ENCODE measurements at regions not wholly inside any gene's neighbourhood (a gene's known extent, or its start where the extent isn't known, plus 50 kb on each side); places are given as distances from the start of the nearest gene placed in this dataset.

GRCh38 chr13:95440441-95441088 lies 112.0 kb upstream of the CLDN10 start:
- Histone ChIP-seq H3K9me3 (ENCODE audit: low read length) (no peaks in the 10 kb centered on the region), H3K4me1 (ENCODE audit: insufficient read depth, low read length) (no peaks in the 10 kb centered on the region), H3K36me3 (ENCODE audit: insufficient read depth, low read length) (no peaks in the 10 kb centered on the region), H3K4me3 (ENCODE audit: low read length) (no peak overlapping the region), H3K27ac (ENCODE audit: low read depth, low read length) (no peak overlapping the region), H3K27me3 (ENCODE audit: insufficient read depth, low read length, poor library complexity, severe bottlenecking) (no peaks in the 10 kb centered on the region)
- H3K9me3 Mint-ChIP-seq: no peaks in the 10 kb centered on the region
- POLR2A ChIA-PET: no interaction called here
- H3K4me3 Mint-ChIP-seq: no peak overlapping the region
- H3K27me3 Mint-ChIP-seq: peaks cover 0 to 9% of the 10 kb centered on the region in 2 donors
- CTCF ChIA-PET: no interaction called here
- H3K27ac Mint-ChIP-seq: no peak overlapping the region
- H3K36me3 Mint-ChIP-seq: no peaks in the 10 kb centered on the region
- no peaks in the 10 kb centered on the region for H3K4me1 Mint-ChIP-seq
- DNase-seq: no peak

GRCh38 chr13:95441326-95441725 lies 111.2 kb upstream of the CLDN10 start:
- ChIA-PET POLR2A (no interaction called here), CTCF (no interaction called here)
- no peak for DNase-seq
- Histone ChIP-seq H3K36me3 (ENCODE audit: insufficient read depth, low read length) (no peaks in the 10 kb centered on the region), H3K9me3 (ENCODE audit: low read length) (no peaks in the 10 kb centered on the region), H3K27ac (ENCODE audit: low read depth, low read length) (no peak overlapping the region), H3K4me3 (ENCODE audit: low read length) (no peak overlapping the region), H3K4me1 (ENCODE audit: insufficient read depth, low read length) (no peaks in the 10 kb centered on the region), H3K27me3 (ENCODE audit: insufficient read depth, low read length, poor library complexity, severe bottlenecking) (no peaks in the 10 kb centered on the region)
- Mint-ChIP-seq H3K4me3 (no peak overlapping the region), H3K27ac (no peak overlapping the region), H3K4me1 (no peaks in the 10 kb centered on the region), H3K36me3 (no peaks in the 10 kb centered on the region), H3K9me3 (no peaks in the 10 kb centered on the region), H3K27me3 (peaks cover 0 to 9% of the 10 kb centered on the region in 2 donors)

- CTCF ChIA-PET: interaction anchor here (1.0 kb wide), 1 partner anchor 254 kb away, joined by 3 read pairs; no protein-coding TSS in a partner anchor
- DNase-seq: no peak
- Mint-ChIP-seq H3K27me3 (peaks cover 6 to 19% of the 10 kb centered on the region in 2 donors), H3K4me3 (no peak overlapping the region), H3K27ac (no peak overlapping the region), H3K36me3 (no peaks in the 10 kb centered on the region), H3K4me1 (no peaks in the 10 kb centered on the region), H3K9me3 (no peaks in the 10 kb centered on the region)
- Histone ChIP-seq H3K36me3 (ENCODE audit: insufficient read depth, low read length) (no peaks in the 10 kb centered on the region), H3K27ac (ENCODE audit: low read depth, low read length) (no peak overlapping the region), H3K4me3 (ENCODE audit: low read length) (no peak overlapping the region), H3K9me3 (ENCODE audit: low read length) (no peaks in the 10 kb centered on the region), H3K27me3 (ENCODE audit: insufficient read depth, low read length, poor library complexity, severe bottlenecking) (no peaks in the 10 kb centered on the region), H3K4me1 (ENCODE audit: insufficient read depth, low read length) (no peaks in the 10 kb centered on the region)
- POLR2A ChIA-PET: no interaction called here
These were observed 108.4 kb upstream of the CLDN10 start for GRCh38 chr13:95444006-95444730.

DNA sequence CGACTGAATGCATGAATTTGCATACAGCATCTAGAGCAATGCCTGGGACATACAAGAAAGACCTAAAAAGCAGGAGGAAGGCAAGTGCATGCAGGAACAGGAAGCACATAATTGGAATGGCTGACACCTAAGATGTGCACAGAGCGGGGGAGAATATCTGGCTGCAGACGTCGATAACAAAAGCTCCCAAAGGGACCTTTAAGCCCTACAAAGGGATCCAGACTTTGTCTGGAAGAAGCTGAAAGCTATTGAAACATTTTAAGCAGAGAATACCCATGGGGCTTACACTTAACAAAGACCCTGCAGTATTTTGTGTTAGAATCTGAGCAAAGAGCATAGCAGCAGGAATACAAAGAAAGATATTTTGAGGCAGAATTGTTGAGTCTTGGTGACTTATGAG lies 107.4 kb upstream of the CLDN10 start:
- peaks cover 7 to 19% of the 10 kb centered on the region in 2 donors for H3K27me3 Mint-ChIP-seq
- no peaks in the 10 kb centered on the region for H3K36me3 ChIP-seq (ENCODE audit: insufficient read depth, low read length)
- DNase-seq: no peak
- H3K4me3 Mint-ChIP-seq: no peak overlapping the region
- no peaks in the 10 kb centered on the region for H3K9me3 ChIP-seq (ENCODE audit: low read length)
- no peak overlapping the region for H3K4me3 ChIP-seq (ENCODE audit: low read length)
- ChIA-PET CTCF (no interaction called here), POLR2A (no interaction called here)
- no peak overlapping the region for H3K27ac ChIP-seq (ENCODE audit: low read depth, low read length)
- H3K27me3 ChIP-seq (ENCODE audit: insufficient read depth, low read length, poor library complexity, severe bottlenecking): no peaks in the 10 kb centered on the region
- no peak overlapping the region for H3K27ac Mint-ChIP-seq
- no peaks in the 10 kb centered on the region for H3K4me1 Mint-ChIP-seq
- H3K4me1 ChIP-seq (ENCODE audit: insufficient read depth, low read length): no peaks in the 10 kb centered on the region
- no peaks in the 10 kb centered on the region for H3K36me3 Mint-ChIP-seq
- H3K9me3 Mint-ChIP-seq: no peaks in the 10 kb centered on the region

DNA sequence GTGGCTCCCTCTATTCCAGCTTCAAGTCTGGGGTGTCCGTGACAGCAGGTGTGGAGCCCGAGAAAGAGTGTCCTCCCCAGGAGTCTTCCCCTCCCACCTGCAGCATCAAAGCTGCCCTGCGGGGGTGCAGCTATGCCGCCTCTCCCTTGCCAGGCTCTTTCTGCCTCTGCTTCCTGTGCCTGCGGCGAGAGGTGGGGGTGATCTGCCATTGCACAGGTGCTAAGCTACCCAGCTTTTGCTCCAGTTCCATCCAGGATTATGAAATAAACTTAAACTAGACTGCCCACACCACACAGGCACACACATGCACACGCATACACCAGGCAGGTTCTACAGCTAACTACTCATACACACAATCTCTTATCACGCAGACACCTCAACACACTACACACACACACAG lies 104.7 kb upstream of the CLDN10 start:
- no peaks in the 10 kb centered on the region for H3K9me3 ChIP-seq (ENCODE audit: low read length)
- H3K27me3 ChIP-seq (ENCODE audit: insufficient read depth, low read length, poor library complexity, severe bottlenecking): peaks cover 5% of the 10 kb centered on the region
- Mint-ChIP-seq H3K27ac (peak overlapping the region in 1 of 8 donors; percentile 39), H3K36me3 (no peaks in the 10 kb centered on the region), H3K27me3 (peaks cover 10 to 33% of the 10 kb centered on the region in 2 donors), H3K4me1 (no peaks in the 10 kb centered on the region), H3K4me3 (peak overlapping the region in 1 of 7 donors; percentile 7), H3K9me3 (no peaks in the 10 kb centered on the region)
- ChIA-PET CTCF (no interaction called here), POLR2A (no interaction called here)
- no peaks in the 10 kb centered on the region for H3K36me3 ChIP-seq (ENCODE audit: insufficient read depth, low read length)
- DNase-seq: no peak
- no peak overlapping the region for H3K4me3 ChIP-seq (ENCODE audit: low read length)
- H3K27ac ChIP-seq (ENCODE audit: low read depth, low read length): no peak overlapping the region
- H3K4me1 ChIP-seq (ENCODE audit: insufficient read depth, low read length): no peaks in the 10 kb centered on the region

DNA sequence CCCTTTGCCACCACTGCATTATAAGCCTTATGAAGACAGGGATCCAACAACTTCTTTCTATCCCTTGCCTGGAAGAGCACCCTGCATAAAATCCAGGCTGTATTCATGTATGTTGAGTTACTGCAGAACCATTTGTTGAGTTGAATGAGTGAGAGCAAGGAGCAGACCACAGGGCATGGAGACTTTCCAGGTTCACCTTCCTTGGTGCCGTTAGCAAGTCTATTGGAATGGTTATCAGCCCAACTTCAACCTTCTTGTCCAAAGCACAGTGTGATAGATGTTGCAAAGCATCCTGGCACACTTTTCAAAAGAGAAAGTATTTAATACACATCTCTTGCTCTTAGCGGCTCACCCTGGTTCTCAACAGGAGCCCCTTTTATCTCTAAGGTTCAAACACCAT lies 100.9 kb upstream of the CLDN10 start:
- no peak for DNase-seq
- Mint-ChIP-seq H3K4me3 (no peak overlapping the region), H3K27ac (no peak overlapping the region), H3K9me3 (no peaks in the 10 kb centered on the region), H3K4me1 (peaks cover 2 to 8% (median 3%) of the 10 kb centered on the region in 3 donors), H3K36me3 (no peaks in the 10 kb centered on the region), H3K27me3 (peaks cover 10 to 28% of the 10 kb centered on the region in 2 donors)
- Histone ChIP-seq H3K36me3 (ENCODE audit: insufficient read depth, low read length) (no peaks in the 10 kb centered on the region), H3K27ac (ENCODE audit: low read depth, low read length) (no peak overlapping the region), H3K27me3 (ENCODE audit: insufficient read depth, low read length, poor library complexity, severe bottlenecking) (peaks cover 5% of the 10 kb centered on the region), H3K4me3 (ENCODE audit: low read length) (no peak overlapping the region), H3K4me1 (ENCODE audit: insufficient read depth, low read length) (no peaks in the 10 kb centered on the region), H3K9me3 (ENCODE audit: low read length) (no peaks in the 10 kb centered on the region)
- ChIA-PET POLR2A (no interaction called here), CTCF (no interaction called here)

DNA sequence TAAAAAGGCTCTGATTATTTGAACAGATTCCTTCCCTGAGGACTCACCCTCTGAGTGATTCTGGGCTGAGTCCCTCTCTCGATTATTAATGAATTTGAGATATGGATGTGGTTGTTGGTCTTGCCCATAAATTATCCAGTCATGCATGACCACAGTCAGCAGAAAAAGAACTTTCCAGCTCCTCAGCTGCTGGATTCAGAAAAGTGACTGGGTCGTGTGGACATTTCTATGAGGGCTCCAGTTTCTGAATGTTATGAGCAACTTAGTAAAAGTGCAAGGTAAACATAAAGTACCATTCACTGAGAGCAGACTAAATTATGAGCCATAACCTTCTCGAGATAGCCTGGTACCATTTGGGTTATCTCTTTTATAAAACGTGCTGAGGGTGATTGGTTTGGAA lies 100.1 kb upstream of the CLDN10 start:
- Histone ChIP-seq H3K27ac (ENCODE audit: low read depth, low read length) (no peak overlapping the region), H3K9me3 (ENCODE audit: low read length) (no peaks in the 10 kb centered on the region), H3K27me3 (ENCODE audit: insufficient read depth, low read length, poor library complexity, severe bottlenecking) (peaks cover 5% of the 10 kb centered on the region), H3K36me3 (ENCODE audit: insufficient read depth, low read length) (no peaks in the 10 kb centered on the region), H3K4me1 (ENCODE audit: insufficient read depth, low read length) (no peaks in the 10 kb centered on the region), H3K4me3 (ENCODE audit: low read length) (no peak overlapping the region)
- no peak for DNase-seq
- Mint-ChIP-seq H3K36me3 (no peaks in the 10 kb centered on the region), H3K27ac (no peak overlapping the region), H3K4me3 (no peak overlapping the region), H3K4me1 (peaks cover 8 to 15% (median 11%) of the 10 kb centered on the region in 3 donors), H3K27me3 (peaks cover 8 to 28% of the 10 kb centered on the region in 2 donors), H3K9me3 (no peaks in the 10 kb centered on the region)
- CTCF ChIA-PET: no interaction called here
- POLR2A ChIA-PET: no interaction called here

DNA sequence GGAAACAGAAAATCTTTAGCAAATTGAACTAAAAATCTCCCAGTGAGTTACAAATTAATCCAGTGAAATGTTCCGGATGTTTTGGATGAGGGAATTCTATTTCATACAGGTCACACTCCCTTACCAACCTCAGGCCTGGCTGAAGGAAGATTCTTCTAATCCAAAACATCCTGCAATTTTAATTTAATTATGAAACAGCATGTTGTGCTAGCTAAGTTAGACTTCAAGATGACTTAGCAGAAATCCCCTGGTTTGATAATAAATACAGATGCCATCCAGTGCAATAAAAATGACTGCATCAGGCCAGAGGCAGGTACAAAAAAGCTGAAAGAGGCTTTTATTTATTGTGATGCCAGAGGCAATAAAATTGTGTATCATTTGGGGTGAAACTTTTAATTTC lies 96.7 kb upstream of the CLDN10 start:
- Mint-ChIP-seq H3K9me3 (peaks cover 4 to 24% (median 11%) of the 10 kb centered on the region in 5 donors), H3K36me3 (peaks cover 1 to 8% (median 2%) of the 10 kb centered on the region in 3 donors), H3K4me3 (no peak overlapping the region), H3K27me3 (peaks cover 0 to 12% of the 10 kb centered on the region in 2 donors), H3K4me1 (peaks cover 8 to 20% (median 17%) of the 10 kb centered on the region in 3 donors), H3K27ac (no peak overlapping the region)
- no peaks in the 10 kb centered on the region for H3K9me3 ChIP-seq (ENCODE audit: low read length)
- peaks cover 3% of the 10 kb centered on the region for H3K27me3 ChIP-seq (ENCODE audit: insufficient read depth, low read length, poor library complexity, severe bottlenecking)
- H3K4me3 ChIP-seq (ENCODE audit: low read length): no peak overlapping the region
- H3K4me1 ChIP-seq (ENCODE audit: insufficient read depth, low read length): no peaks in the 10 kb centered on the region
- CTCF ChIA-PET: no interaction called here
- POLR2A ChIA-PET: no interaction called here
- no peaks in the 10 kb centered on the region for H3K36me3 ChIP-seq (ENCODE audit: insufficient read depth, low read length)
- H3K27ac ChIP-seq (ENCODE audit: low read depth, low read length): no peak overlapping the region
- no peak for DNase-seq

Data from CD8-positive, alpha-beta memory T cell (primary cell).